H9 (cell line): ENCODE measurements at regions not wholly inside any gene's neighbourhood (a gene's known extent, or its start where the extent isn't known, plus 50 kb on each side); places are given as distances from the start of the nearest gene placed in this dataset.

ENCODE experiments used
- DNase-seq: peaks from one replicate; pipeline ENCODE4 v3.0.0-alpha.2; 2017
- H2AFZ ChIP-seq: one replicate; pipeline ENCODE4 v1.6.1; 2013; ENCODE audit warnings: mild to moderate bottlenecking, low read length, control low read depth, moderate library complexity
- H2AK5ac ChIP-seq: 2 replicates; pipeline ENCODE4 v1.6.1; 2013; ENCODE audit warnings: low read length, control low read depth, mixed read lengths; ENCODE audit not compliant: insufficient read length
- H2BK120ac ChIP-seq: one replicate; pipeline ENCODE4 v1.6.1; 2013; ENCODE audit warnings: low read depth, mild to moderate bottlenecking, low read length, control low read depth, inconsistent platforms; ENCODE audit not compliant: poor library complexity, severe bottlenecking
- H2BK12ac ChIP-seq: 2 replicates; pipeline ENCODE4 v1.6.1; 2013; ENCODE audit warnings: low read length, control low read depth, mixed read lengths, low read depth; ENCODE audit not compliant: insufficient read length
- H2BK15ac ChIP-seq: 2 replicates; pipeline ENCODE4 v1.6.1; 2013; ENCODE audit warnings: low read depth, low read length, control low read depth
- H2BK20ac ChIP-seq: one replicate; pipeline ENCODE4 v1.6.1; 2013; ENCODE audit warnings: low read depth, mild to moderate bottlenecking, low read length, control low read depth, inconsistent platforms; ENCODE audit not compliant: poor library complexity, severe bottlenecking
- H2BK5ac ChIP-seq: 2 replicates; pipeline ENCODE4 v1.6.1; 2013; ENCODE audit warnings: low read length, control low read depth, mixed read lengths; ENCODE audit not compliant: insufficient read length
- H3K14ac ChIP-seq: 2 replicates; pipeline ENCODE4 v1.6.1; 2013; ENCODE audit warnings: low read length, control low read depth; ENCODE audit not compliant: insufficient read depth
- H3K18ac ChIP-seq: 2 replicates; pipeline ENCODE4 v1.6.1; 2013; ENCODE audit warnings: low read depth, mild to moderate bottlenecking, mixed read lengths, low read length, control low read depth; ENCODE audit not compliant: insufficient read length
- H3K23ac ChIP-seq: 2 replicates; pipeline ENCODE4 v1.6.1; 2013; ENCODE audit warnings: low read length, control low read depth, mixed read lengths, low read depth; ENCODE audit not compliant: insufficient read length
- H3K23me2 ChIP-seq: 2 replicates; pipeline ENCODE4 v1.6.1; 2013; ENCODE audit warnings: low read depth, mild to moderate bottlenecking, mixed read lengths, low read length, control low read depth; ENCODE audit not compliant: insufficient read length, poor library complexity, severe bottlenecking
- H3K27ac ChIP-seq: 2 replicates; pipeline ENCODE4 v1.5.1; 2013; ENCODE audit warnings: low read length, control low read depth, mixed read lengths, low read depth; ENCODE audit not compliant: insufficient read length
- H3K27me3 ChIP-seq: 2 replicates; pipeline ENCODE4 v1.6.1; 2013; ENCODE audit warnings: low read length, control low read depth, inconsistent platforms; ENCODE audit not compliant: insufficient read depth
- H3K4ac ChIP-seq: 2 replicates; pipeline ENCODE4 v1.6.1; 2013; ENCODE audit warnings: low read depth, mild to moderate bottlenecking, control low read depth, inconsistent platforms, low read length, moderate library complexity
- H3K4me1 ChIP-seq: 2 replicates; pipeline ENCODE4 v1.6.1; 2013; ENCODE audit warnings: low read length, control low read depth, inconsistent platforms; ENCODE audit not compliant: insufficient read depth
- H3K4me2 ChIP-seq: 2 replicates; pipeline ENCODE4 v1.6.1; 2013; ENCODE audit warnings: low read length, control low read depth, mixed read lengths; ENCODE audit not compliant: insufficient read length, insufficient read depth
- H3K56ac ChIP-seq: 2 replicates; pipeline ENCODE4 v1.6.1; 2013; ENCODE audit warnings: low read depth, mild to moderate bottlenecking, mixed read lengths, low read length, control low read depth; ENCODE audit not compliant: insufficient read length
- H3K79me1 ChIP-seq: 2 replicates; pipeline ENCODE4 v1.6.1; 2013; ENCODE audit warnings: low read depth, mild to moderate bottlenecking, moderate library complexity, low read length, control low read depth, inconsistent platforms; ENCODE audit not compliant: insufficient read depth, poor library complexity, severe bottlenecking
- H3K79me2 ChIP-seq: 2 replicates; pipeline ENCODE4 v1.6.1; 2013; ENCODE audit warnings: low read length, control low read depth, inconsistent platforms; ENCODE audit not compliant: insufficient read depth
- H3K9ac ChIP-seq: 2 replicates; pipeline ENCODE4 v1.6.1; 2013; ENCODE audit warnings: low read length, control low read depth, mixed read lengths; ENCODE audit not compliant: insufficient read length; ENCODE audit errors: extremely low read depth
- H3K9me3 ChIP-seq: one replicate; pipeline ENCODE4 v1.6.1; 2013; ENCODE audit warnings: low read depth, low read length, inconsistent platforms; ENCODE audit not compliant: control insufficient read depth
- H3T11ph ChIP-seq: one replicate; pipeline ENCODE4 v1.6.1; 2013; ENCODE audit warnings: mild to moderate bottlenecking, low read length, control low read depth, inconsistent platforms
- H4K20me1 ChIP-seq: one replicate; pipeline ENCODE4 v1.6.1; 2013; ENCODE audit not compliant: control insufficient read depth, insufficient read length, insufficient read depth
- H4K5ac ChIP-seq: 2 replicates; pipeline ENCODE4 v1.6.1; 2013; ENCODE audit warnings: low read depth, mild to moderate bottlenecking, mixed read lengths, low read length, control low read depth; ENCODE audit not compliant: insufficient read length
- H4K8ac ChIP-seq: replicated peaks from 2 replicates; pipeline ENCODE4 v1.6.1; 2013; ENCODE audit warnings: low read length, control low read depth, mixed read lengths, low read depth; ENCODE audit not compliant: insufficient read length
- H4K91ac ChIP-seq: 2 replicates; pipeline ENCODE4 v1.6.1; 2013; ENCODE audit warnings: low read depth, mild to moderate bottlenecking, moderate library complexity, mixed read lengths, low read length, control low read depth; ENCODE audit not compliant: insufficient read length
- H3K27ac Mint-ChIP-seq, 3 experiments: 2 replicates in 2 of 3; 3 replicates in 1 of 3; pipeline ENCODE4 v1.8.0; 2020 to 2021; ENCODE audit warnings: mixed read lengths in 3 of 3, mild to moderate bottlenecking in 1 of 3, moderate library complexity in 1 of 3
- H3K27me3 Mint-ChIP-seq: 2 replicates; pipeline ENCODE4 v1.8.0; 2021; ENCODE audit warnings: low read depth, mild to moderate bottlenecking, moderate library complexity, mixed read lengths
- H3K36me3 Mint-ChIP-seq, 3 experiments: 2 replicates in 2 of 3; 3 replicates in 1 of 3; pipeline ENCODE4 v1.8.0; 2020 to 2021; ENCODE audit warnings: low read depth in 3 of 3, mixed read lengths in 3 of 3; ENCODE audit not compliant: insufficient read depth in 1 of 3
- H3K4me1 Mint-ChIP-seq, 2 experiments: 2 replicates each; pipeline ENCODE4 v1.8.0; 2020; ENCODE audit warnings: mixed read lengths in 2 of 2
- H3K4me3 Mint-ChIP-seq, 2 experiments: 2 replicates in 1 of 2; 3 replicates in 1 of 2; pipeline ENCODE4 v1.8.0; 2020 to 2021; ENCODE audit warnings: mild to moderate bottlenecking in 2 of 2, mixed read lengths in 2 of 2, moderate library complexity in 1 of 2
- H3K9me3 Mint-ChIP-seq, 2 experiments: 2 replicates in 1 of 2; 3 replicates in 1 of 2; pipeline ENCODE4 v1.8.0; 2020; ENCODE audit warnings: mild to moderate bottlenecking in 2 of 2, mixed read lengths in 2 of 2, moderate library complexity in 1 of 2
- CTCF ChIP-seq: fragments of 200-600 bp; sonication (generic); conservative IDR thresholded peaks from 3 replicates; pipeline ENCODE4 v1.8.0; 2021; ENCODE audit warnings: antibody characterized with exemption, mild to moderate bottlenecking
- WGBS: extraction: QIAGEN DNeasy Blood & Tissue Kit; methylation state at CpG from one replicate; pipeline ENCODE4 v1.1.7; 2013; ENCODE audit warnings: missing lambda C conversion rate, low lambda C conversion rate, mixed read lengths; ENCODE audit not compliant: insufficient read length; ENCODE audit errors: extremely low coverage; 5-methylcytosine and 5-hydroxymethylcytosine counted together

- H3K9ac ChIP-seq, result no peak overlapping the region
- H3K4me2 ChIP-seq, result no peak overlapping the region
- no peak overlapping the region for H4K8ac ChIP-seq
- no peak overlapping the region for H2AFZ ChIP-seq
- no peaks in the 10 kb centered on the region for H3K9me3 ChIP-seq
- no peak overlapping the region for H3K4me3 Mint-ChIP-seq
- H3K9me3 Mint-ChIP-seq, result no peaks in the 10 kb centered on the region
- no peak overlapping the region for H3K23ac ChIP-seq
- H2BK15ac ChIP-seq, result no peak overlapping the region
- H3K18ac ChIP-seq, result no peak overlapping the region
- H3K79me1 ChIP-seq, result no peaks in the 10 kb centered on the region
- no peaks in the 10 kb centered on the region for H3K23me2 ChIP-seq
- H4K91ac ChIP-seq, result no peak overlapping the region
- no peak overlapping the region for H2BK20ac ChIP-seq
- H3K4me1 Mint-ChIP-seq, result no peaks in the 10 kb centered on the region
- no peak overlapping the region for H2BK5ac ChIP-seq
- H4K5ac ChIP-seq, result no peak overlapping the region
- no peak overlapping the region for H3K27ac Mint-ChIP-seq
- no peaks in the 10 kb centered on the region for H3K4me1 ChIP-seq
- H3T11ph ChIP-seq, result no peak overlapping the region
- H3K4ac ChIP-seq, result no peak overlapping the region
- no peak overlapping the region for H2BK12ac ChIP-seq
- H3K79me2 ChIP-seq, result no peaks in the 10 kb centered on the region
- H3K27me3 Mint-ChIP-seq, result no peaks in the 10 kb centered on the region
- H3K56ac ChIP-seq, result no peak overlapping the region
- H3K14ac ChIP-seq, result no peak overlapping the region
- H2AK5ac ChIP-seq, result no peak overlapping the region
- H3K27me3 ChIP-seq, result no peaks in the 10 kb centered on the region
- H2BK120ac ChIP-seq, result no peak overlapping the region
- no peak for DNase-seq
- H3K36me3 Mint-ChIP-seq, result no peaks in the 10 kb centered on the region; a peak in 1 of 7 replicates
- no peak; the same call in 2 of the 3 replicates for TF ChIP-seq CTCF
- no peak overlapping the region for H3K27ac ChIP-seq
- no peaks in the 10 kb centered on the region for H4K20me1 ChIP-seq
- WGBS, result no CpG with 5 or more reads among the region's 3 CpGs
Observed at GRCh38 chr12:103021538-103022218, 64.2 kb downstream of the ASCL1 start.
